ENCODE measurements at regions not wholly inside any gene's neighbourhood (a gene's known extent, or its start where the extent isn't known, plus 50 kb on each side); places are given as distances from the start of the nearest gene placed in this dataset.

GRCh38 chr5:163306421-163306820 is 131.0 kb upstream of the CCNG1 start:
- no peak overlapping the region for H3K4me3 ChIP-seq (ENCODE audit: control extremely low read depth in 1 of 5, extremely low read depth in 1 of 5, insufficient read depth in 1 of 5, low read depth in 2 of 5, low read length in 4 of 5)
- H3K36me3 ChIP-seq (replicated peaks in 1 of 2; ENCODE audit: control extremely low read depth in 1 of 2, control insufficient read depth in 1 of 2, extremely low read depth in 1 of 2, insufficient read depth in 2 of 2, low read length in 1 of 2), result no peaks in the 10 kb centered on the region
- Mint-ChIP-seq H3K4me1 (no peaks in the 10 kb centered on the region), H3K27ac (no peak overlapping the region), H3K9me3 (ENCODE audit: insufficient read depth) (no peaks in the 10 kb centered on the region), H3K27me3 (peaks cover 12% of the 10 kb centered on the region), H3K4me3 (no peak overlapping the region)
- TF ChIP-seq CTCF (IDR thresholded peaks at IDR 0.05) (peak; percentile 17), EZH2 (IDR thresholded peaks at IDR 0.05; ENCODE audit: borderline replicate concordance, insufficient read depth, low read depth, low read length, poor library complexity, severe bottlenecking) (no peak)
- no peak overlapping the region for H3K4me2 ChIP-seq (replicated peaks; ENCODE audit: low read depth, low read length, poor library complexity, severe bottlenecking)
- no peaks in the 10 kb centered on the region for H3K79me2 ChIP-seq (ENCODE audit: control insufficient read depth, insufficient read depth, low read length)
- no peak for ATAC-seq (ENCODE audit: low read depth)
- no peaks in the 10 kb centered on the region for H4K20me1 ChIP-seq (ENCODE audit: control insufficient read depth, insufficient read depth, low read length, poor library complexity, severe bottlenecking)
- no peak overlapping the region for H2AFZ ChIP-seq (ENCODE audit: insufficient read depth, low read depth, low read length, poor library complexity, severe bottlenecking)
- ChIA-PET POLR2A (no interaction called here), CTCF (interaction anchor here (1.6 kb wide), 1 partner anchor 102 kb away, joined by 10 read pairs; no protein-coding TSS in a partner anchor)
- H3K27ac ChIP-seq (ENCODE audit: low read length in 2 of 2), result no peak overlapping the region
- no peaks in the 10 kb centered on the region for H3K4me1 ChIP-seq (ENCODE audit: control insufficient read depth in 2 of 2, insufficient read depth in 2 of 2, low read length in 2 of 2)
- no peak overlapping the region for H3K9ac ChIP-seq (ENCODE audit: low read length)
- intact Hi-C loops (cut with micrococcal nuclease), result loop anchor here (2.0 kb wide), 1 partner anchor 102 kb away; no protein-coding TSS in a partner anchor
- peak; percentile 4 for DNase-seq
- WGBS (ENCODE audit: insufficient coverage), result no CpG with 5 or more reads among the region's 2 CpGs
- no peaks in the 10 kb centered on the region for H3K9me3 ChIP-seq (ENCODE audit: control extremely low read depth in 1 of 3, control insufficient read depth in 2 of 3, insufficient read depth in 1 of 3, low read length in 2 of 3)
- H3K27me3 ChIP-seq (replicated peaks in 1 of 4; ENCODE audit: control extremely low read depth in 1 of 4, control insufficient read depth in 3 of 4, insufficient read depth in 4 of 4, low read length in 3 of 4), result no peaks in the 10 kb centered on the region

- H3K9me3 Mint-ChIP-seq (ENCODE audit: insufficient read depth), result peaks cover 10% of the 10 kb centered on the region
- H3K4me3 Mint-ChIP-seq, result no peak overlapping the region
- Histone ChIP-seq H3K9me3 (ENCODE audit: control extremely low read depth in 1 of 3, control insufficient read depth in 2 of 3, insufficient read depth in 1 of 3, low read length in 2 of 3) (peaks cover 0 to 4% (median 3%) of the 10 kb centered on the region in 3 donors), H3K4me3 (ENCODE audit: control extremely low read depth in 1 of 5, extremely low read depth in 1 of 5, insufficient read depth in 1 of 5, low read depth in 2 of 5, low read length in 4 of 5) (no peak overlapping the region), H3K27me3 (replicated peaks in 1 of 4; ENCODE audit: control extremely low read depth in 1 of 4, control insufficient read depth in 3 of 4, insufficient read depth in 4 of 4, low read length in 3 of 4) (no peaks in the 10 kb centered on the region), H3K27ac (ENCODE audit: low read length in 2 of 2) (no peak overlapping the region), H3K9ac (ENCODE audit: low read length) (no peak overlapping the region), H4K20me1 (ENCODE audit: control insufficient read depth, insufficient read depth, low read length, poor library complexity, severe bottlenecking) (no peaks in the 10 kb centered on the region), H3K79me2 (ENCODE audit: control insufficient read depth, insufficient read depth, low read length) (no peaks in the 10 kb centered on the region), H3K36me3 (replicated peaks in 1 of 2; ENCODE audit: control extremely low read depth in 1 of 2, control insufficient read depth in 1 of 2, extremely low read depth in 1 of 2, insufficient read depth in 2 of 2, low read length in 1 of 2) (no peaks in the 10 kb centered on the region), H3K4me2 (replicated peaks; ENCODE audit: low read depth, low read length, poor library complexity, severe bottlenecking) (no peak overlapping the region), H3K4me1 (ENCODE audit: control insufficient read depth in 2 of 2, insufficient read depth in 2 of 2, low read length in 2 of 2) (no peaks in the 10 kb centered on the region), H2AFZ (ENCODE audit: insufficient read depth, low read depth, low read length, poor library complexity, severe bottlenecking) (no peak overlapping the region)
- H3K4me1 Mint-ChIP-seq, result no peaks in the 10 kb centered on the region
- intact Hi-C loops (cut with micrococcal nuclease), result no loop called here
- ATAC-seq (ENCODE audit: low read depth), result no peak
- no peak for DNase-seq
- POLR2A ChIA-PET, result no interaction called here
- 80% methylated on average over 1 of the region's 2 CpGs for WGBS (ENCODE audit: insufficient coverage)
- no peak overlapping the region for H3K27ac Mint-ChIP-seq
- H3K27me3 Mint-ChIP-seq, result no peaks in the 10 kb centered on the region
- TF ChIP-seq CTCF (IDR thresholded peaks at IDR 0.05), result no peak
- TF ChIP-seq EZH2 (IDR thresholded peaks at IDR 0.05; ENCODE audit: borderline replicate concordance, insufficient read depth, low read depth, low read length, poor library complexity, severe bottlenecking), result no peak
- CTCF ChIA-PET, result no interaction called here
Measured at GRCh38 chr5:163309914-163310313, 127.5 kb upstream of the CCNG1 start.

All from B cell (primary cell).